ENCODE measurements at regions not wholly inside any gene's neighbourhood (a gene's known extent, or its start where the extent isn't known, plus 50 kb on each side); places are given as distances from the start of the nearest gene placed in this dataset.

GRCh38 chr21:19999369-20000272, 998.6 kb upstream of the NCAM2 start:
- DNase-seq (ENCODE audit: low spot score) (no peak), ATAC-seq (ENCODE audit: insufficient number of reproducible peaks, low FRiP score, low read depth) (no peak)
- H3K9me3 ChIP-seq, result no peaks in the 10 kb centered on the region
- H3K4me3 ChIP-seq, result no peak overlapping the region
- no peaks in the 10 kb centered on the region for H3K36me3 ChIP-seq
- no peaks in the 10 kb centered on the region for H3K27me3 ChIP-seq (replicated peaks; ENCODE audit: insufficient read depth)
- H3K4me1 ChIP-seq (ENCODE audit: control insufficient read depth in 1 of 2, low read depth in 2 of 2), result no peaks in the 10 kb centered on the region
- TF ChIP-seq, protein P1, sequence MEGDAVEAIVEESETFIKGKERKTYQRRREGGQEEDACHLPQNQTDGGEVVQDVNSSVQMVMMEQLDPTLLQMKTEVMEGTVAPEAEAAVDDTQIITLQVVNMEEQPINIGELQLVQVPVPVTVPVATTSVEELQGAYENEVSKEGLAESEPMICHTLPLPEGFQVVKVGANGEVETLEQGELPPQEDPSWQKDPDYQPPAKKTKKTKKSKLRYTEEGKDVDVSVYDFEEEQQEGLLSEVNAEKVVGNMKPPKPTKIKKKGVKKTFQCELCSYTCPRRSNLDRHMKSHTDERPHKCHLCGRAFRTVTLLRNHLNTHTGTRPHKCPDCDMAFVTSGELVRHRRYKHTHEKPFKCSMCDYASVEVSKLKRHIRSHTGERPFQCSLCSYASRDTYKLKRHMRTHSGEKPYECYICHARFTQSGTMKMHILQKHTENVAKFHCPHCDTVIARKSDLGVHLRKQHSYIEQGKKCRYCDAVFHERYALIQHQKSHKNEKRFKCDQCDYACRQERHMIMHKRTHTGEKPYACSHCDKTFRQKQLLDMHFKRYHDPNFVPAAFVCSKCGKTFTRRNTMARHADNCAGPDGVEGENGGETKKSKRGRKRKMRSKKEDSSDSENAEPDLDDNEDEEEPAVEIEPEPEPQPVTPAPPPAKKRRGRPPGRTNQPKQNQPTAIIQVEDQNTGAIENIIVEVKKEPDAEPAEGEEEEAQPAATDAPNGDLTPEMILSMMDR (IDR thresholded peaks at IDR 0.05), result no peak
- no peak overlapping the region for H3K27ac ChIP-seq

DNA sequence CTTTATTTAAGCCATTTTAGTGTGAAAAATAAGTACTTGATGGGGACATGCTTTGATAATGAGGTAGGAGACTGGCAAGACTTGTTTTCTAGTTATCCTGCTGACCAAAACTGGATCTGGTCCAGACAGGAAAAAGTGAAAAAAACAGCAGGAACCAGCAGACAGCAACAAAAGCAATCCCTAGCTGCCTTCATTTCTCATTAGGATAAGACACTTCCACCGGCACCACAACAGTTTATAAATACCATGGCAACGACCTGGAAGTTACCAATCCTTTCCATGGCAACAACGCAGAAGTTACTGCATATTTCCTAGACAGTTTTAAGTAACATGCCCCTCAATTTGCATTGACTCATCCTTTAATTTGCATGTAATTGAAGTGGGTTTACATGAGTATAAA, 993.8 kb upstream of the NCAM2 start:
- Histone ChIP-seq H3K9me3 (no peaks in the 10 kb centered on the region), H3K4me1 (ENCODE audit: control insufficient read depth in 1 of 2, low read depth in 2 of 2) (no peaks in the 10 kb centered on the region), H3K4me3 (no peak overlapping the region), H3K27ac (no peak overlapping the region), H3K27me3 (replicated peaks; ENCODE audit: insufficient read depth) (no peaks in the 10 kb centered on the region), H3K36me3 (no peaks in the 10 kb centered on the region)
- DNase-seq (ENCODE audit: low spot score), result no peak
- TF ChIP-seq, protein P1 (IDR thresholded peaks at IDR 0.05), result no peak
- ATAC-seq (ENCODE audit: insufficient number of reproducible peaks, low FRiP score, low read depth), result no peak

- no peak for DNase-seq (ENCODE audit: low spot score)
- no peaks in the 10 kb centered on the region for H3K36me3 ChIP-seq
- H3K27me3 ChIP-seq (replicated peaks; ENCODE audit: insufficient read depth), result no peaks in the 10 kb centered on the region
- no peak overlapping the region for H3K4me3 ChIP-seq
- no peak for ATAC-seq (ENCODE audit: insufficient number of reproducible peaks, low FRiP score, low read depth)
- H3K4me1 ChIP-seq (ENCODE audit: control insufficient read depth in 1 of 2, low read depth in 2 of 2), result no peaks in the 10 kb centered on the region
- no peaks in the 10 kb centered on the region for H3K9me3 ChIP-seq
- no peak overlapping the region for H3K27ac ChIP-seq
- TF ChIP-seq, protein P1 (IDR thresholded peaks at IDR 0.05), result no peak
Measured at GRCh38 chr21:20010691-20011200, 987.5 kb upstream of the NCAM2 start.

GRCh38 chr21:20013851-20014250, 984.4 kb upstream of the NCAM2 start:
- no peaks in the 10 kb centered on the region for H3K36me3 ChIP-seq
- H3K27me3 ChIP-seq (replicated peaks; ENCODE audit: insufficient read depth), result no peaks in the 10 kb centered on the region
- TF ChIP-seq, protein P1 (IDR thresholded peaks at IDR 0.05), result no peak
- H3K4me1 ChIP-seq (ENCODE audit: control insufficient read depth in 1 of 2, low read depth in 2 of 2), result no peaks in the 10 kb centered on the region
- H3K27ac ChIP-seq, result no peak overlapping the region
- ATAC-seq (ENCODE audit: insufficient number of reproducible peaks, low FRiP score, low read depth), result no peak
- H3K9me3 ChIP-seq, result no peaks in the 10 kb centered on the region
- no peak for DNase-seq (ENCODE audit: low spot score)
- H3K4me3 ChIP-seq, result no peak overlapping the region

GRCh38 chr21:20016435-20017005, 981.7 kb upstream of the NCAM2 start:
- Histone ChIP-seq H3K27me3 (replicated peaks; ENCODE audit: insufficient read depth) (no peaks in the 10 kb centered on the region), H3K4me1 (ENCODE audit: control insufficient read depth in 1 of 2, low read depth in 2 of 2) (no peaks in the 10 kb centered on the region), H3K4me3 (no peak overlapping the region), H3K36me3 (no peaks in the 10 kb centered on the region), H3K27ac (no peak overlapping the region), H3K9me3 (no peaks in the 10 kb centered on the region)
- TF ChIP-seq, protein P1 (IDR thresholded peaks at IDR 0.05), result no peak
- no peak for ATAC-seq (ENCODE audit: insufficient number of reproducible peaks, low FRiP score, low read depth)
- DNase-seq (ENCODE audit: low spot score), result no peak
